Smooth muscle cell (in vitro differentiated cells): ENCODE measurements at regions not wholly inside any gene's neighbourhood (a gene's known extent, or its start where the extent isn't known, plus 50 kb on each side); places are given as distances from the start of the nearest gene placed in this dataset.

Experiments used
- DNase-seq: peaks from one replicate; lab custom pipeline; 2025; ENCODE audit not compliant: unreplicated experiment; lab: John Stamatoyannopoulos, UW
- H2AFZ ChIP-seq: fragments of 200-600 bp; sonication (generic); 2 replicates; pipeline ENCODE4 v1.6.0; 2016; ENCODE audit warnings: antibody characterized with exemption, low read depth, mild to moderate bottlenecking
- H3F3A ChIP-seq: fragments of 200-600 bp; sonication (generic); 2 replicates; pipeline ENCODE4 v1.6.0; 2017; ENCODE audit warnings: antibody characterized with exemption, low read depth
- H3K27ac ChIP-seq: fragments of 200-600 bp; sonication (generic); 2 replicates; pipeline ENCODE4 v1.5.1; 2016; ENCODE audit warnings: low read depth, mild to moderate bottlenecking
- H3K27me3 ChIP-seq: fragments of 200-600 bp; sonication (generic); 2 replicates; pipeline ENCODE4 v1.6.1; 2016; ENCODE audit warnings: low read depth, mild to moderate bottlenecking
- H3K36me3 ChIP-seq: fragments of 200-600 bp; sonication (generic); 2 replicates; pipeline ENCODE4 v1.5.1; 2016; ENCODE audit warnings: low read depth
- H3K4me1 ChIP-seq: fragments of 200-600 bp; sonication (generic); 2 replicates; pipeline ENCODE4 v1.5.1; 2016; ENCODE audit warnings: low read depth
- H3K4me2 ChIP-seq: fragments of 200-600 bp; sonication (generic); 2 replicates; pipeline ENCODE4 v1.6.0; 2016; ENCODE audit warnings: mild to moderate bottlenecking
- H3K4me3 ChIP-seq: fragments of 200-600 bp; sonication (generic); 2 replicates; pipeline ENCODE4 v1.5.1; 2016; ENCODE audit warnings: mild to moderate bottlenecking
- H3K79me2 ChIP-seq: fragments of 200-600 bp; sonication (generic); 2 replicates; pipeline ENCODE4 v1.6.0; 2016; ENCODE audit warnings: low read depth, mild to moderate bottlenecking
- H3K9ac ChIP-seq: fragments of 200-600 bp; sonication (generic); 2 replicates; pipeline ENCODE4 v1.6.0; 2016; ENCODE audit warnings: low read depth
- H3K9me3 ChIP-seq: fragments of 200-600 bp; sonication (generic); replicated peaks from 2 replicates; pipeline ENCODE4 v1.5.1; 2016; ENCODE audit warnings: low read depth
- H4K20me1 ChIP-seq: fragments of 200-600 bp; sonication (generic); 2 replicates; pipeline ENCODE4 v1.6.0; 2016; ENCODE audit warnings: low read depth
- WGBS: methylation state at CpG from one replicate; pipeline ENCODE4 v1.1.7; 2016; ENCODE audit warnings: low lambda C conversion rate; 5-methylcytosine and 5-hydroxymethylcytosine counted together
- TF ChIP-seq, protein P1 (sequence below): fragments of 200-600 bp; sonication (generic); IDR thresholded peaks from 2 replicates; pipeline ENCODE4 v1.5.1; 2017; ENCODE audit warnings: borderline replicate concordance, mild to moderate bottlenecking, antibody characterized with exemption; ENCODE audit not compliant: insufficient read depth, poor library complexity, severe bottlenecking

DNA sequence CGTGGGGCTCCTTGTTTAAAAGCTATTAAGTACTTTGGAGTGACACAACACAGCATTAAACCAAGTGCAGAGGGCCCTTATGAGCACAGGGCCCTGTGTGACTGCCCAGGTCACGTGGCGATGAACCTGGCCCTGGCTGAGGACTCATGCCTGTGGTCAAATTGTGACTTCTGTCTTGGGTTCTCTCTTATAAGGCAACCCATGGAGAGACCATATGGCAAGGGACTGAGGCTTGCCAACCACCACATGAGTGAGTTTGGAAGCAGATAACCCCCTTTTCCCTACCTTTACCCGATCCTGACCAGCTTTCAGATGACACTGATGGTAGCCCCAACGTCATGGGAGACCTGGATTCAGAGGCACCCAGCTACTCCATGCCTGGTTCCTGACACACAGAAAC lies 140.5 kb downstream of the ZBTB18 start:
- no peak overlapping the region for H3K4me2 ChIP-seq
- H3K27ac ChIP-seq: no peak overlapping the region
- TF ChIP-seq, protein P1, sequence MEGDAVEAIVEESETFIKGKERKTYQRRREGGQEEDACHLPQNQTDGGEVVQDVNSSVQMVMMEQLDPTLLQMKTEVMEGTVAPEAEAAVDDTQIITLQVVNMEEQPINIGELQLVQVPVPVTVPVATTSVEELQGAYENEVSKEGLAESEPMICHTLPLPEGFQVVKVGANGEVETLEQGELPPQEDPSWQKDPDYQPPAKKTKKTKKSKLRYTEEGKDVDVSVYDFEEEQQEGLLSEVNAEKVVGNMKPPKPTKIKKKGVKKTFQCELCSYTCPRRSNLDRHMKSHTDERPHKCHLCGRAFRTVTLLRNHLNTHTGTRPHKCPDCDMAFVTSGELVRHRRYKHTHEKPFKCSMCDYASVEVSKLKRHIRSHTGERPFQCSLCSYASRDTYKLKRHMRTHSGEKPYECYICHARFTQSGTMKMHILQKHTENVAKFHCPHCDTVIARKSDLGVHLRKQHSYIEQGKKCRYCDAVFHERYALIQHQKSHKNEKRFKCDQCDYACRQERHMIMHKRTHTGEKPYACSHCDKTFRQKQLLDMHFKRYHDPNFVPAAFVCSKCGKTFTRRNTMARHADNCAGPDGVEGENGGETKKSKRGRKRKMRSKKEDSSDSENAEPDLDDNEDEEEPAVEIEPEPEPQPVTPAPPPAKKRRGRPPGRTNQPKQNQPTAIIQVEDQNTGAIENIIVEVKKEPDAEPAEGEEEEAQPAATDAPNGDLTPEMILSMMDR: no peak
- H3K9ac ChIP-seq: no peak overlapping the region
- no peak overlapping the region for H3K4me3 ChIP-seq
- no peak overlapping the region for H2AFZ ChIP-seq
- H4K20me1 ChIP-seq: no peaks in the 10 kb centered on the region
- H3K27me3 ChIP-seq: no peaks in the 10 kb centered on the region
- H3K4me1 ChIP-seq: no peaks in the 10 kb centered on the region
- no peaks in the 10 kb centered on the region for H3F3A ChIP-seq
- 90% methylated on average over 5 of the region's 5 CpGs for WGBS
- H3K36me3 ChIP-seq: no peaks in the 10 kb centered on the region
- H3K79me2 ChIP-seq: no peaks in the 10 kb centered on the region
- no peak for DNase-seq
- H3K9me3 ChIP-seq: no peaks in the 10 kb centered on the region

DNA sequence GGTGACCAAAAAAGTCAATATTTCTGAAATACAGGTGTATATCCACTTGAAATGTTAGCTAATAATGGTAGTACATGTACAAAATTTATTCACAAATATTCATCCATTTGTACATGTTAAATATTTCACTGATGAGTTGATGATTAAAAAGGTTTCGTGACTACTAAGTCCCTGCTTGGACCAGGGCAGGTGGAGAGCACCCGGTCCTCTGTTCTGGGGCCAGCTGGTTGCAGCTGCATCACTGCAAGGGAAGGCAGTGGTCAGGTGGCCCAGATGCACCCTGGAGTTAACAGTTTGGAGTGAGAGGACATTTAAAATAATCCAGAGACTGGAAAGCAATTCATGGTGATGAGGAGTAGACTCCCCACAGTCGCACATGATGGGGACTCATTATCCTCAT lies 141.2 kb downstream of the ZBTB18 start:
- Histone ChIP-seq H3K79me2 (no peaks in the 10 kb centered on the region), H3K27ac (no peak overlapping the region), H2AFZ (no peak overlapping the region), H4K20me1 (no peaks in the 10 kb centered on the region), H3K4me3 (no peak overlapping the region), H3K9me3 (no peaks in the 10 kb centered on the region), H3K4me1 (no peaks in the 10 kb centered on the region), H3K36me3 (no peaks in the 10 kb centered on the region), H3K9ac (no peak overlapping the region), H3F3A (no peaks in the 10 kb centered on the region), H3K4me2 (no peak overlapping the region), H3K27me3 (no peaks in the 10 kb centered on the region)
- no peak for DNase-seq
- WGBS: 91% methylated on average over 3 of the region's 3 CpGs
- TF ChIP-seq, protein P1: no peak

DNA sequence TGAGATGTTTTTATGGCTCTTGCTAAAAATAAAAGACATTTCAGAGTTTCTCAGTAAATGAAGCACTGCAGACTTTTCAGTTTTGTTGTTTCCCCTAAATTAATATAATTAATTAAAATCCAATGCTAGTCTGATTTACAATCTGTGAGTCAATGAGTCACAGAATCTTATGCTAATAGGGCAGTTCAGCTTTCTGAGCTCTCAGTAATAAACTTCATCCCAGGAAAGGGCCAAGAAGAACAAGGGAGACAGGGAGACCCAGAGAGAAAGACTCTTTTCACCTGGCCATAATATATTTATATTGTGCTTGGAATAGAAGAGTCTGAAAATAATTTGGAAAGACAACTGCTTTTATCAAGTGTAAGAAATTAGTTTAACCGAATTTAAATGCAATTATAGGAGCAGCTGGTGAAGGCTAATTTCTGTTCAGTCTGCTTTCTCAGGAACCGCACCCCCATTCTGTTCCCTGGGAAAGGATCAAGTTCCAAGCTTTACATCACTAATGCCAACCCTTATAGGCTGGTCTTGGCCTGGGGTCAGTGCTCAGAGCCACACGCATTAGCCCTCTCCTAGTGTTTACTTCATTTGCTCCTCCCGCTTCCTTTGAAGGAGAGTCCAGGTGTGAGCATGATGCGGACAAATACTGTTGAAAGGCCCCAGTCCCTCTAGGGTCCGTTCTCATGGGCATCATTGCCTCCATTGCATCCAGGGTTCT lies 145.6 kb downstream of the ZBTB18 start:
- no peaks in the 10 kb centered on the region for H3K27me3 ChIP-seq
- no peak overlapping the region for H3K4me2 ChIP-seq
- no peak for DNase-seq
- H2AFZ ChIP-seq: no peak overlapping the region
- H3K27ac ChIP-seq: no peak overlapping the region
- H4K20me1 ChIP-seq: no peaks in the 10 kb centered on the region
- H3K36me3 ChIP-seq: no peaks in the 10 kb centered on the region
- H3K79me2 ChIP-seq: no peaks in the 10 kb centered on the region
- no peak overlapping the region for H3K4me3 ChIP-seq
- no peaks in the 10 kb centered on the region for H3K9me3 ChIP-seq
- no peaks in the 10 kb centered on the region for H3K4me1 ChIP-seq
- no peak overlapping the region for H3K9ac ChIP-seq
- no peaks in the 10 kb centered on the region for H3F3A ChIP-seq
- WGBS: 96% methylated on average over 6 of the region's 6 CpGs
- TF ChIP-seq, protein P1: no peak

DNA sequence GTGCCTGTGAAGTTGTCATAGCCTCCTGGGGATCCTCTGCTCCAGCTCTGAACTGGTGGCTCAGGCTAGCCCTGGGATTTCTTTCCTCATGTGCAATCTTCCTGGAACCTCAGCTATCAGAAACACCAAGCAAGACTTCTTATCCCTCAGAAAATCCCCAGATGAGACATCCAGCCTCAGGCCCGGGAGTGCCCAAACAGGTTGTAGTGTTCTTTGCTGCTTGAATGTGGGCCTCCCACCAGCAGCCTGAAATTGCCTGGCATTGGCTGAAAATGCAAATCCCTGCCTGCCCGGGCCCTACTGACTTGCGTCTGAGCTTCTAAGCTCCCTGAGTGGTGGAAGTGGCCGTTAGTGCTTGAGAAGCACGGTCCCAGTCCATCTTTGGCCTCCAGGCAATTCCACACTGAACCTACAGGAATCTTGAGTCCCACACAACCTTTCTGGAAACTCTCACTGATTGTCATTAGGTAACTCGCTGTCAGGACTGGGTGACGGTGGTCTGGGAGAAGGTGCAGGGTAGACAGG lies 146.8 kb downstream of the ZBTB18 start:
- Histone ChIP-seq H3K27me3 (no peaks in the 10 kb centered on the region), H3K79me2 (no peaks in the 10 kb centered on the region), H3F3A (no peaks in the 10 kb centered on the region), H3K9me3 (no peaks in the 10 kb centered on the region), H2AFZ (no peak overlapping the region), H3K4me1 (no peaks in the 10 kb centered on the region), H3K9ac (no peak overlapping the region), H4K20me1 (no peaks in the 10 kb centered on the region), H3K4me2 (no peak overlapping the region), H3K4me3 (no peak overlapping the region), H3K27ac (peak overlapping the region; percentile 35), H3K36me3 (no peaks in the 10 kb centered on the region)
- WGBS: 63% methylated on average over 7 of the region's 7 CpGs
- no peak for DNase-seq
- TF ChIP-seq, protein P1: no peak
